ENCODE measurements at regions not wholly inside any gene's neighbourhood (a gene's known extent, or its start where the extent isn't known, plus 50 kb on each side); places are given as distances from the start of the nearest gene placed in this dataset.
"Not testable (repeated sequence)": the region's sequence is repeated elsewhere in the genome, so short reads cannot be mapped to it uniquely, and the experiment has no call there.

- H3K4me3 Mint-ChIP-seq = no peak overlapping the region
- Histone ChIP-seq H3K27me3 (ENCODE audit: control insufficient read depth, insufficient read depth, low read length) (no peaks in the 10 kb centered on the region), H3K4me1 (ENCODE audit: control insufficient read depth, insufficient read depth, low read length, poor library complexity, severe bottlenecking) (no peaks in the 10 kb centered on the region), H3K9me3 (ENCODE audit: control insufficient read depth in 2 of 2, low read length in 2 of 2) (no peaks in the 10 kb centered on the region), H3K36me3 (ENCODE audit: control insufficient read depth, insufficient read depth, low read length) (no peaks in the 10 kb centered on the region), H3K4me3 (ENCODE audit: low read depth, low read length) (no peak overlapping the region), H3K27ac (ENCODE audit: insufficient read depth, low read length, poor library complexity, severe bottlenecking) (no peak overlapping the region)
- H3K36me3 Mint-ChIP-seq = no peaks in the 10 kb centered on the region
- H3K27ac Mint-ChIP-seq = no peak overlapping the region
- no peaks in the 10 kb centered on the region for H3K27me3 Mint-ChIP-seq
- H3K4me1 Mint-ChIP-seq = peaks cover 0 to 2% (median 0%) of the 10 kb centered on the region in 4 donors
- no peaks in the 10 kb centered on the region for H3K9me3 Mint-ChIP-seq
- DNase-seq (no peak), ATAC-seq (ENCODE audit: low read depth in 2 of 2) (no peak)
Observed at GRCh38 chr15:84400017-84400740, 164.6 kb downstream of the GOLGA6L4 start.

GRCh38 chr15:84400820-84401219, 165.2 kb downstream of the GOLGA6L4 start:
- DNase-seq (no peak), ATAC-seq (ENCODE audit: low read depth in 2 of 2) (no peak)
- H3K4me1 ChIP-seq (ENCODE audit: control insufficient read depth, insufficient read depth, low read length, poor library complexity, severe bottlenecking) = no peaks in the 10 kb centered on the region
- Mint-ChIP-seq H3K27ac (no peak overlapping the region), H3K27me3 (no peaks in the 10 kb centered on the region), H3K4me3 (no peak overlapping the region), H3K4me1 (peaks cover 0 to 2% (median 0%) of the 10 kb centered on the region in 4 donors), H3K9me3 (no peaks in the 10 kb centered on the region), H3K36me3 (no peaks in the 10 kb centered on the region)
- H3K36me3 ChIP-seq (ENCODE audit: control insufficient read depth, insufficient read depth, low read length) = no peaks in the 10 kb centered on the region
- H3K27ac ChIP-seq (ENCODE audit: insufficient read depth, low read length, poor library complexity, severe bottlenecking) = no peak overlapping the region
- H3K4me3 ChIP-seq (ENCODE audit: low read depth, low read length) = no peak overlapping the region
- H3K27me3 ChIP-seq (ENCODE audit: control insufficient read depth, insufficient read depth, low read length) = no peaks in the 10 kb centered on the region
- H3K9me3 ChIP-seq (ENCODE audit: control insufficient read depth in 2 of 2, low read length in 2 of 2) = no peaks in the 10 kb centered on the region

GRCh38 chr15:84401461-84401860, 165.9 kb downstream of the GOLGA6L4 start:
- H3K9me3 ChIP-seq (ENCODE audit: control insufficient read depth in 2 of 2, low read length in 2 of 2); H3K27ac ChIP-seq (ENCODE audit: insufficient read depth, low read length, poor library complexity, severe bottlenecking); H3K27me3 Mint-ChIP-seq; ATAC-seq (ENCODE audit: low read depth in 2 of 2); H3K4me3 ChIP-seq (ENCODE audit: low read depth, low read length); H3K4me1 Mint-ChIP-seq; H3K4me3 Mint-ChIP-seq; H3K27ac Mint-ChIP-seq; H3K36me3 ChIP-seq (ENCODE audit: control insufficient read depth, insufficient read depth, low read length); H3K4me1 ChIP-seq (ENCODE audit: control insufficient read depth, insufficient read depth, low read length, poor library complexity, severe bottlenecking); H3K9me3 Mint-ChIP-seq; DNase-seq; H3K36me3 Mint-ChIP-seq; H3K27me3 ChIP-seq (ENCODE audit: control insufficient read depth, insufficient read depth, low read length): not testable (repeated sequence)

GRCh38 chr15:84401891-84402840, 166.6 kb downstream of the GOLGA6L4 start:
- not testable (repeated sequence) for H3K27ac Mint-ChIP-seq; H3K9me3 ChIP-seq (ENCODE audit: control insufficient read depth in 2 of 2, low read length in 2 of 2); H3K4me3 ChIP-seq (ENCODE audit: low read depth, low read length); H3K9me3 Mint-ChIP-seq; H3K27me3 Mint-ChIP-seq; ATAC-seq (ENCODE audit: low read depth in 2 of 2); DNase-seq; H3K4me3 Mint-ChIP-seq; H3K27me3 ChIP-seq (ENCODE audit: control insufficient read depth, insufficient read depth, low read length); H3K36me3 ChIP-seq (ENCODE audit: control insufficient read depth, insufficient read depth, low read length); H3K36me3 Mint-ChIP-seq; H3K4me1 ChIP-seq (ENCODE audit: control insufficient read depth, insufficient read depth, low read length, poor library complexity, severe bottlenecking); H3K4me1 Mint-ChIP-seq; H3K27ac ChIP-seq (ENCODE audit: insufficient read depth, low read length, poor library complexity, severe bottlenecking)

GRCh38 chr15:84402856-84403608, 167.5 kb downstream of the GOLGA6L4 start:
- Mint-ChIP-seq H3K36me3 (no peaks in the 10 kb centered on the region), H3K4me3 (no peak overlapping the region), H3K27ac (no peak overlapping the region), H3K27me3 (no peaks in the 10 kb centered on the region), H3K4me1 (no peaks in the 10 kb centered on the region), H3K9me3 (no peaks in the 10 kb centered on the region)
- DNase-seq (no peak), ATAC-seq (ENCODE audit: low read depth in 2 of 2) (no peak)
- Histone ChIP-seq H3K4me3 (ENCODE audit: low read depth, low read length) (no peak overlapping the region), H3K36me3 (ENCODE audit: control insufficient read depth, insufficient read depth, low read length) (no peaks in the 10 kb centered on the region), H3K27me3 (ENCODE audit: control insufficient read depth, insufficient read depth, low read length) (no peaks in the 10 kb centered on the region), H3K9me3 (ENCODE audit: control insufficient read depth in 2 of 2, low read length in 2 of 2) (no peaks in the 10 kb centered on the region), H3K27ac (ENCODE audit: insufficient read depth, low read length, poor library complexity, severe bottlenecking) (no peak overlapping the region), H3K4me1 (ENCODE audit: control insufficient read depth, insufficient read depth, low read length, poor library complexity, severe bottlenecking) (no peaks in the 10 kb centered on the region)

- ATAC-seq (ENCODE audit: low read depth in 2 of 2) = not testable (repeated sequence)
Observed at GRCh38 chr15:84409357-84409756, 173.8 kb downstream of the GOLGA6L4 start.

GRCh38 chr15:84421513-84422181, 179.2 kb upstream of the ZSCAN2 start:
- not testable (repeated sequence) for H3K4me1 ChIP-seq (ENCODE audit: control insufficient read depth, insufficient read depth, low read length, poor library complexity, severe bottlenecking); H3K9me3 Mint-ChIP-seq; H3K27me3 Mint-ChIP-seq; H3K27me3 ChIP-seq (ENCODE audit: control insufficient read depth, insufficient read depth, low read length); H3K4me3 Mint-ChIP-seq; H3K4me1 Mint-ChIP-seq; H3K9me3 ChIP-seq (ENCODE audit: control insufficient read depth in 2 of 2, low read length in 2 of 2); DNase-seq; H3K27ac ChIP-seq (ENCODE audit: insufficient read depth, low read length, poor library complexity, severe bottlenecking); H3K27ac Mint-ChIP-seq; H3K4me3 ChIP-seq (ENCODE audit: low read depth, low read length); ATAC-seq (ENCODE audit: low read depth in 2 of 2); H3K36me3 Mint-ChIP-seq; H3K36me3 ChIP-seq (ENCODE audit: control insufficient read depth, insufficient read depth, low read length)

More at GRCh38 chr15:84409357-84409756, 173.8 kb downstream of the GOLGA6L4 start:
- DNase-seq; H3K27ac Mint-ChIP-seq; H3K27me3 ChIP-seq (ENCODE audit: control insufficient read depth, insufficient read depth, low read length); H3K9me3 Mint-ChIP-seq; H3K4me3 ChIP-seq (ENCODE audit: low read depth, low read length); H3K9me3 ChIP-seq (ENCODE audit: control insufficient read depth in 2 of 2, low read length in 2 of 2); H3K27me3 Mint-ChIP-seq; H3K4me3 Mint-ChIP-seq; H3K27ac ChIP-seq (ENCODE audit: insufficient read depth, low read length, poor library complexity, severe bottlenecking); H3K4me1 ChIP-seq (ENCODE audit: control insufficient read depth, insufficient read depth, low read length, poor library complexity, severe bottlenecking); H3K36me3 Mint-ChIP-seq; H3K4me1 Mint-ChIP-seq; H3K36me3 ChIP-seq (ENCODE audit: control insufficient read depth, insufficient read depth, low read length): not testable (repeated sequence)

Measured in CD4-positive, CD25-positive, alpha-beta regulatory T cell (primary cell).